ENCODE measurements at regions not wholly inside any gene's neighbourhood (a gene's known extent, or its start where the extent isn't known, plus 50 kb on each side); places are given as distances from the start of the nearest gene placed in this dataset.

- TF ChIP-seq POLR2A (IDR thresholded peaks at IDR 0.05; ENCODE audit: low read length) (no peak), GATA1 (IDR thresholded peaks at IDR 0.05; ENCODE audit: low read depth, low read length) (no peak)
These were observed 61.3 kb upstream of the HSPA9 start for GRCh38 chr5:138636398-138636944.

Measured in erythroblast (primary cell).